Liver (tissue), 3 donors: ENCODE measurements at regions not wholly inside any gene's neighbourhood (a gene's known extent, or its start where the extent isn't known, plus 50 kb on each side); places are given as distances from the start of the nearest gene placed in this dataset.

ENCODE experiments used
- TAF1 ChIP-seq: conservative IDR thresholded peaks from 2 replicates; pipeline ENCODE4 v1.6.1; 2016; ENCODE audit warnings: antibody characterized with exemption, mild to moderate bottlenecking
- TF ChIP-seq, protein P1 (sequence below): fragments of 150-350 bp; IDR thresholded peaks from 2 replicates; pipeline ENCODE4 v1.5.1; 2017; ENCODE audit warnings: improper control_type of control experiment, low read depth, low read length; ENCODE audit not compliant: missing input control
- donor health status: healthy.
- donor health status: healthy.

- TF ChIP-seq, protein P1, sequence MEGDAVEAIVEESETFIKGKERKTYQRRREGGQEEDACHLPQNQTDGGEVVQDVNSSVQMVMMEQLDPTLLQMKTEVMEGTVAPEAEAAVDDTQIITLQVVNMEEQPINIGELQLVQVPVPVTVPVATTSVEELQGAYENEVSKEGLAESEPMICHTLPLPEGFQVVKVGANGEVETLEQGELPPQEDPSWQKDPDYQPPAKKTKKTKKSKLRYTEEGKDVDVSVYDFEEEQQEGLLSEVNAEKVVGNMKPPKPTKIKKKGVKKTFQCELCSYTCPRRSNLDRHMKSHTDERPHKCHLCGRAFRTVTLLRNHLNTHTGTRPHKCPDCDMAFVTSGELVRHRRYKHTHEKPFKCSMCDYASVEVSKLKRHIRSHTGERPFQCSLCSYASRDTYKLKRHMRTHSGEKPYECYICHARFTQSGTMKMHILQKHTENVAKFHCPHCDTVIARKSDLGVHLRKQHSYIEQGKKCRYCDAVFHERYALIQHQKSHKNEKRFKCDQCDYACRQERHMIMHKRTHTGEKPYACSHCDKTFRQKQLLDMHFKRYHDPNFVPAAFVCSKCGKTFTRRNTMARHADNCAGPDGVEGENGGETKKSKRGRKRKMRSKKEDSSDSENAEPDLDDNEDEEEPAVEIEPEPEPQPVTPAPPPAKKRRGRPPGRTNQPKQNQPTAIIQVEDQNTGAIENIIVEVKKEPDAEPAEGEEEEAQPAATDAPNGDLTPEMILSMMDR, result no peak
- no peak for TF ChIP-seq TAF1
These were observed 366.3 kb downstream of the NPIPA8 start for GRCh38 chr16:17970157-17970765.
